RPMI8226 (cell line): ENCODE measurements at regions not wholly inside any gene's neighbourhood (a gene's known extent, or its start where the extent isn't known, plus 50 kb on each side); places are given as distances from the start of the nearest gene placed in this dataset.

Source experiments
- DNase-seq: peaks from one replicate; pipeline ENCODE4 v3.0.0-alpha.2; 2015

GRCh38 chr2:147242445-147242844 is 602.4 kb upstream of the ACVR2A start:
- DNase-seq: no peak

GRCh38 chr2:147236601-147237000 is 608.2 kb upstream of the ACVR2A start:
- no peak for DNase-seq

GRCh38 chr2:147232225-147232669 is 612.6 kb upstream of the ACVR2A start:
- no peak for DNase-seq

- no peak for DNase-seq
Measured at GRCh38 chr2:147231607-147232006, 613.2 kb upstream of the ACVR2A start.

GRCh38 chr2:147231081-147231480 is 613.7 kb upstream of the ACVR2A start:
- no peak for DNase-seq

GRCh38 chr2:147227313-147227712 is 617.5 kb upstream of the ACVR2A start:
- no peak for DNase-seq

GRCh38 chr2:147224070-147224469 is 620.8 kb upstream of the ACVR2A start:
- no peak for DNase-seq

GRCh38 chr2:147223553-147224060 is 621.2 kb upstream of the ACVR2A start:
- no peak for DNase-seq

- DNase-seq: no peak
Measured at GRCh38 chr2:147223119-147223518, 621.7 kb upstream of the ACVR2A start.

GRCh38 chr2:147222506-147222905 is 622.3 kb upstream of the ACVR2A start:
- DNase-seq: no peak

GRCh38 chr2:147214914-147215313 is 629.9 kb upstream of the ACVR2A start:
- no peak for DNase-seq

- DNase-seq: no peak
Measured at GRCh38 chr2:147211484-147211883, 633.3 kb upstream of the ACVR2A start.

GRCh38 chr2:147204102-147204501 is 640.7 kb upstream of the ACVR2A start:
- no peak for DNase-seq

- no peak for DNase-seq
Measured at GRCh38 chr2:147198651-147199171, 646.1 kb upstream of the ACVR2A start.

GRCh38 chr2:147197754-147198483 is 646.9 kb upstream of the ACVR2A start:
- no peak for DNase-seq

- no peak for DNase-seq
Measured at GRCh38 chr2:147182260-147182659, 662.6 kb upstream of the ACVR2A start.

GRCh38 chr2:147181351-147182029 is 663.3 kb upstream of the ACVR2A start:
- DNase-seq: no peak

- DNase-seq: no peak
Measured at GRCh38 chr2:147177071-147177857, 667.6 kb upstream of the ACVR2A start.

- DNase-seq: no peak
Measured at GRCh38 chr2:147174824-147175254, 670.0 kb upstream of the ACVR2A start.

- DNase-seq: no peak
Measured at GRCh38 chr2:147173798-147174197, 671.0 kb upstream of the ACVR2A start.

GRCh38 chr2:147173189-147173581 is 671.6 kb upstream of the ACVR2A start:
- no peak for DNase-seq

- DNase-seq: no peak
Measured at GRCh38 chr2:147172493-147173188, 672.2 kb upstream of the ACVR2A start.

GRCh38 chr2:147171941-147172340 is 672.9 kb upstream of the ACVR2A start:
- DNase-seq: no peak
